Keratinocyte (primary cell): ENCODE measurements at regions not wholly inside any gene's neighbourhood (a gene's known extent, or its start where the extent isn't known, plus 50 kb on each side); places are given as distances from the start of the nearest gene placed in this dataset.

ENCODE experiments used
- CTCF ChIP-seq, 3 experiments: IDR thresholded peaks in 1 of 3; conservative IDR thresholded peaks in 1 of 3; optimal IDR thresholded peaks in 1 of 3; 2 replicates in 2 of 3; 3 replicates in 1 of 3; pipeline versions ENCODE3 to v1.5.1; 2011; ENCODE audit warnings: low read length in 3 of 3, mild to moderate bottlenecking in 3 of 3, moderate library complexity in 2 of 3, control low read depth in 1 of 3, inconsistent platforms in 1 of 3; ENCODE audit not compliant: insufficient read depth in 2 of 3; ENCODE audit errors: extremely low read depth in 1 of 3
- EZH2 ChIP-seq: IDR thresholded peaks from one replicate; pipeline ENCODE4 v1.6.1; 2012; ENCODE audit warnings: inconsistent platforms, mild to moderate bottlenecking, low read length, moderate library complexity

- no peak for TF ChIP-seq CTCF (optimal IDR thresholded peaks at IDR 0.05 in 1 of 3, IDR thresholded peaks at IDR 0.05 in 1 of 3, conservative IDR thresholded peaks at IDR 0.05 in 1 of 3; ENCODE audit: extremely low read depth in 1 of 3, insufficient read depth in 2 of 3, low read length in 3 of 3)
- no peak for TF ChIP-seq EZH2
Measured at GRCh38 chr20:20836836-20837235, 124.4 kb upstream of the RALGAPA2 start.
